ENCODE measurements at regions not wholly inside any gene's neighbourhood (a gene's known extent, or its start where the extent isn't known, plus 50 kb on each side); places are given as distances from the start of the nearest gene placed in this dataset.

GRCh38 chr14:76974365-76974764, 54.1 kb downstream of the IRF2BPL start:
- no peak for DNase-seq
- Histone ChIP-seq H3K27me3 (no peaks in the 10 kb centered on the region), H3K36me3 (no peaks in the 10 kb centered on the region), H3K4me1 (peaks cover 4% of the 10 kb centered on the region), H3K9me3 (no peaks in the 10 kb centered on the region), H3K27ac (no peak overlapping the region), H3K4me3 (no peak overlapping the region)
- ATAC-seq: no peak
- TF ChIP-seq CTCF (IDR thresholded peaks at IDR 0.05): no peak
- intact Hi-C loops (cut with DNase I): no loop called here

GRCh38 chr14:76971549-76971948, 57.0 kb downstream of the IRF2BPL start:
- no peaks in the 10 kb centered on the region for H3K27me3 ChIP-seq
- no peaks in the 10 kb centered on the region for H3K4me1 ChIP-seq
- no peak for TF ChIP-seq CTCF (IDR thresholded peaks at IDR 0.05)
- H3K27ac ChIP-seq: no peak overlapping the region
- no peaks in the 10 kb centered on the region for H3K9me3 ChIP-seq
- no peak overlapping the region for H3K4me3 ChIP-seq
- ATAC-seq: no peak
- no peaks in the 10 kb centered on the region for H3K36me3 ChIP-seq
- DNase-seq: no peak
- intact Hi-C loops (cut with DNase I): no loop called here

GRCh38 chr14:76968621-76969063, 59.9 kb downstream of the IRF2BPL start:
- ATAC-seq (no peak), DNase-seq (no peak)
- no peaks in the 10 kb centered on the region for H3K4me1 ChIP-seq
- H3K27me3 ChIP-seq: no peaks in the 10 kb centered on the region
- H3K27ac ChIP-seq: no peak overlapping the region
- no peak for TF ChIP-seq CTCF (IDR thresholded peaks at IDR 0.05)
- no peaks in the 10 kb centered on the region for H3K36me3 ChIP-seq
- intact Hi-C loops (cut with DNase I): no loop called here
- H3K9me3 ChIP-seq: no peaks in the 10 kb centered on the region
- H3K4me3 ChIP-seq: no peak overlapping the region

DNA sequence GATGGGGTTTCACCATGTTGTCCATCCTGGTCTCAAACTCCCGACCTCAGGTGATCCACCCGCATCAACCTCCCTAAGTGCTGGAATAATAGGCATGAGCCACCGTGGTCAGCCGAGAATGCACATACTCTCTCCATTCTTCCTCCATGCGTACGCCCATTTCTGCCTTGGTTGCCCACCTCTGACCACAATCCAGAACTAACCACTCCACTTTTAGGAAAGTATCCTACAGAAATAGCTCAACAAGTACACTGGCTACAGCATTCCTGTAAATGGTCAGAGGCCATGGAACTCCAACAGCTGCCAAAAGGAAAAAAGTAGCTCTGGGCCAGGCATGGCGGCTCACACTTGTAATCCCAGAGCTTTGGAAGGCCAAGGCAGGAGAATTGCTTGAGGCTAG, 60.7 kb downstream of the IRF2BPL start:
- intact Hi-C loops (cut with DNase I): no loop called here
- H3K27ac ChIP-seq: no peak overlapping the region
- TF ChIP-seq CTCF (IDR thresholded peaks at IDR 0.05): no peak
- H3K36me3 ChIP-seq: no peaks in the 10 kb centered on the region
- H3K9me3 ChIP-seq: no peaks in the 10 kb centered on the region
- H3K4me1 ChIP-seq: no peaks in the 10 kb centered on the region
- no peak for DNase-seq
- ATAC-seq: no peak
- no peaks in the 10 kb centered on the region for H3K27me3 ChIP-seq
- H3K4me3 ChIP-seq: no peak overlapping the region

GRCh38 chr14:76965232-76965631, 63.3 kb downstream of the IRF2BPL start:
- Histone ChIP-seq H3K4me1 (peaks cover 18% of the 10 kb centered on the region), H3K9me3 (no peaks in the 10 kb centered on the region), H3K36me3 (no peaks in the 10 kb centered on the region), H3K4me3 (no peak overlapping the region), H3K27me3 (no peaks in the 10 kb centered on the region), H3K27ac (no peak overlapping the region)
- no peak for TF ChIP-seq CTCF (IDR thresholded peaks at IDR 0.05)
- intact Hi-C loops (cut with DNase I): no loop called here
- ATAC-seq (no peak), DNase-seq (no peak)

DNA sequence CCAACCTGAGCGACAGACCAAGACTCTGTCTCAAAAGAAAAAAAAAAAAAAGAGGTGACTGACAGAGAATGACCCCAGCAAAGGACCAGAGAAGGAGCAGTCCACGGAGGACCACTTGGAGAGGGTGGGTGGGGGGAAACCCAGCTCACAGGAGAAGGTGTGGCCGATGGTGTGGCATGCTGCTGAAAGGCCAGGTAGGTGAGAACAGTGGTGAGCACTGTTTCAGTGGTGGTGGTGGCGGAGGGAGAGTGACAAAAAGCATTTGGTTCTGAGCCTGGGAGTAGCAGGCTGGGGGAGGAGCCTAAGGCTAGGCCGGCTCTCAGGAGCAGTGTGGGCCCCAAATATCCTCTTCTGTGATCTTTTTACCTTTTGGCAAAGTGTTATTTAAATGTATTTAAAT, 63.8 kb downstream of the IRF2BPL start:
- no peak for TF ChIP-seq CTCF (IDR thresholded peaks at IDR 0.05)
- Histone ChIP-seq H3K9me3 (no peaks in the 10 kb centered on the region), H3K36me3 (no peaks in the 10 kb centered on the region), H3K27me3 (no peaks in the 10 kb centered on the region), H3K4me3 (no peak overlapping the region), H3K4me1 (peaks cover 18% of the 10 kb centered on the region), H3K27ac (no peak overlapping the region)
- intact Hi-C loops (cut with DNase I): no loop called here
- ATAC-seq (no peak), DNase-seq (no peak)

Data from upper lobe of right lung (tissue), 1 donor.